Thoracic aorta (tissue), 2 donors: ENCODE measurements at regions not wholly inside any gene's neighbourhood (a gene's known extent, or its start where the extent isn't known, plus 50 kb on each side); places are given as distances from the start of the nearest gene placed in this dataset.

Experiments
- ATAC-seq: fragments of 150-250 bp; one replicate; pipeline ENCODE4 v1.8.0; 2017; ENCODE audit warnings: low read depth; ENCODE audit not compliant: insufficient number of reproducible peaks, low FRiP score
- DNase-seq: peaks from one replicate; pipeline ENCODE4 v3.0.0-alpha.2; 2020; ENCODE audit warnings: low spot score
- H3K27ac ChIP-seq, 2 donors: fragments of 200-600 bp; sonication (generic); 1 replicate in 1 of 2; 2 replicates in 1 of 2; pipeline ENCODE4 v1.5.1; 2016; ENCODE audit warnings: mild to moderate bottlenecking in 2 of 2, moderate library complexity in 2 of 2
- H3K27me3 ChIP-seq: fragments of 200-600 bp; sonication (generic); replicated peaks from 2 replicates; pipeline ENCODE4 v1.6.0; 2016; ENCODE audit warnings: mild to moderate bottlenecking; ENCODE audit not compliant: insufficient read depth
- H3K36me3 ChIP-seq: fragments of 200-600 bp; sonication (generic); one replicate; pipeline ENCODE4 v1.5.1; 2016
- H3K4me1 ChIP-seq, 2 donors: fragments of 200-600 bp; sonication (generic); 1 replicate in 1 of 2; 2 replicates in 1 of 2; pipeline versions ENCODE4 v1.5.1 to v1.6.0; 2016; ENCODE audit warnings: low read depth in 2 of 2, mild to moderate bottlenecking in 1 of 2; ENCODE audit not compliant: control insufficient read depth in 1 of 2
- H3K4me3 ChIP-seq: fragments of 200-600 bp; sonication (generic); 2 replicates; pipeline ENCODE4 v1.5.1; 2016; ENCODE audit warnings: mild to moderate bottlenecking
- H3K9me3 ChIP-seq: fragments of 200-600 bp; sonication (generic); 2 replicates; pipeline ENCODE4 v1.5.1; 2016
- CTCF ChIP-seq: fragments of 200-600 bp; sonication (generic); IDR thresholded peaks from one replicate; pipeline ENCODE4 v1.5.1; 2019; ENCODE audit warnings: antibody characterized with exemption

GRCh38 chr15:100809587-100809986, 70.0 kb upstream of the ALDH1A3 start:
- Histone ChIP-seq H3K4me1 (no peaks in the 10 kb centered on the region), H3K27ac (no peak overlapping the region), H3K27me3 (no peaks in the 10 kb centered on the region), H3K4me3 (no peak overlapping the region), H3K9me3 (no peaks in the 10 kb centered on the region), H3K36me3 (no peaks in the 10 kb centered on the region)
- ATAC-seq, result no peak
- TF ChIP-seq CTCF, result no peak
- DNase-seq, result no peak

GRCh38 chr15:100810229-100810628, 69.4 kb upstream of the ALDH1A3 start:
- H3K27ac ChIP-seq, result no peak overlapping the region
- DNase-seq, result no peak
- no peaks in the 10 kb centered on the region for H3K4me1 ChIP-seq
- no peaks in the 10 kb centered on the region for H3K9me3 ChIP-seq
- ATAC-seq, result no peak
- TF ChIP-seq CTCF, result no peak
- no peaks in the 10 kb centered on the region for H3K36me3 ChIP-seq
- H3K4me3 ChIP-seq, result no peak overlapping the region
- no peaks in the 10 kb centered on the region for H3K27me3 ChIP-seq

- Histone ChIP-seq H3K4me1 (no peaks in the 10 kb centered on the region), H3K27me3 (no peaks in the 10 kb centered on the region), H3K4me3 (no peak overlapping the region), H3K27ac (no peak overlapping the region), H3K9me3 (peaks cover 3% of the 10 kb centered on the region), H3K36me3 (no peaks in the 10 kb centered on the region)
- ATAC-seq (no peak), DNase-seq (no peak)
- no peak for TF ChIP-seq CTCF
These were observed 68.8 kb upstream of the ALDH1A3 start for GRCh38 chr15:100810831-100811230.

GRCh38 chr15:100812802-100813201, 66.8 kb upstream of the ALDH1A3 start:
- Histone ChIP-seq H3K4me3 (no peak overlapping the region), H3K27me3 (no peaks in the 10 kb centered on the region), H3K27ac (no peak overlapping the region), H3K9me3 (peaks cover 6% of the 10 kb centered on the region), H3K4me1 (no peaks in the 10 kb centered on the region), H3K36me3 (no peaks in the 10 kb centered on the region)
- DNase-seq (no peak), ATAC-seq (no peak)
- TF ChIP-seq CTCF, result no peak

- Histone ChIP-seq H3K4me1 (no peaks in the 10 kb centered on the region), H3K27me3 (no peaks in the 10 kb centered on the region), H3K4me3 (no peak overlapping the region), H3K9me3 (peaks cover 6% of the 10 kb centered on the region), H3K27ac (no peak overlapping the region), H3K36me3 (no peaks in the 10 kb centered on the region)
- no peak for DNase-seq
- no peak for TF ChIP-seq CTCF
- no peak for ATAC-seq
These were observed 60.7 kb upstream of the ALDH1A3 start for GRCh38 chr15:100818927-100819326.
